ENCODE measurements at regions not wholly inside any gene's neighbourhood (a gene's known extent, or its start where the extent isn't known, plus 50 kb on each side); places are given as distances from the start of the nearest gene placed in this dataset.
"Not testable (repeated sequence)": the region's sequence is repeated elsewhere in the genome, so short reads cannot be mapped to it uniquely, and the experiment has no call there.

DNA sequence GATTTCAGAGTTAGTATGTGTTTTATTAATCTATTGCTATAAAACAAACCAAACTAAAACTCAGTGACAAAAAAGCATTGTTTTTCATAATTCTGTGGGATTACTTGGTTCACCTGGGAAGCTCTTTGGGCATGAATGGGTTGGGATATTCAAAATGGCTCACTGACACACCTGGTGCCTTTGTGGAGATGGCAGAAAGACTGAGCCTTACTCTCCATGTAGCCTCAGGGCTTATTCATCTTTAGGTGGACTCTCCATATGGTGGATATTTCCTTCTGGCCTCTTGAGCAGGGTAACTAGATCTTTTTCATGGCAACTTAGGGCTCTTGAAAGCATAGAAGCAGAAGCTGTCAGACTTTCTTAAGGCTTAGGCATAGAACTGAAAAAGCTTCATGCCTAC, 1102.8 kb upstream of the SEL1L start:
- no peak for FAIRE-seq
- DNase-seq (ENCODE audit: insufficient read length): no peak
- TF ChIP-seq POLR2A (IDR thresholded peaks at IDR 0.05; ENCODE audit: low read depth, low read length) (no peak), TAF1 (IDR thresholded peaks at IDR 0.05; ENCODE audit: borderline replicate concordance, low read depth, low read length) (no peak), POLR2AphosphoS5 (IDR thresholded peaks at IDR 0.05; ENCODE audit: low read depth, low read length) (no peak)

DNA sequence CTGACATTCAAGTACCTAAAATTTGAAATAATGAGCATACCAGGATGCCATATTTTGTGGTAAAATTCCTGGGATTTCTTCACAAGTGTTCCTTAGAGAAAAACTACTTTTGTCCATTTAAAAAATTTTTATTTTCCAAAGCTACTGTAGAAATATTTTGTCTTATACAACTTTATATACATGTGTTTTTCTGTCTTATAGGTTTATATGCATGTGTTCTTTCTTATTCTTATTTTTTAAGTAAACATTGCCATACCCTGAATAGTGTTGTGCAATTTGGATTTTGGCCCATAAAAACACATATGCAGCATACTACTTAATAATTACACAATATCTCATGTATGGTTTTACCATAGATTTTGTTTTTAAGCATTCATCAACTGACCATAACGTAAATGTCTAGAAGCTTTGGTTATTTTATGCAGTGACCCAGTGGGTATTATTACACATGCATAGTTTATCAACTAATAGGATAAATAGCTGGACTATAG, 1107.4 kb upstream of the SEL1L start:
- TF ChIP-seq POLR2AphosphoS5 (IDR thresholded peaks at IDR 0.05; ENCODE audit: low read depth, low read length) (no peak), POLR2A (IDR thresholded peaks at IDR 0.05; ENCODE audit: low read depth, low read length) (no peak), TAF1 (IDR thresholded peaks at IDR 0.05; ENCODE audit: borderline replicate concordance, low read depth, low read length) (no peak)
- DNase-seq (ENCODE audit: insufficient read length) (no peak), FAIRE-seq (no peak)

DNA sequence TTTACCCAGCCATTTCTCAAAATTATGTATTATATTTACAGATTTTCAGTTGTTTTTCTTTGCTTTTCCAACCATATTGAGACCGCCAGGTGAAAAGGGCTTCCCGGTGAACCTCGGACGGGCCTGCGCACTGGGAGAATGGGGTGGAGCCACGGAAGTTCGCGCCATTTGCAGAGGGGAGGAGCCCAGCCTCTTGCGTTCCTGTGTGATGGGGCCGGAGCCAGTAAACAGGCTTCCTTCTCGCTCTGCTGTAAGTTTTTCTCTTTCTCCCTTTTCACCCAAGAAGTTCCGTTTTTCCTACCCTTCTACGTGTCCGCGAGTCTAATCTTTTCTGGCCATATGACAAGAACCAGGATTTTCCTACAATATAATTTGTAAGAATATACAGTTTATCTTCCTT, 1108.8 kb upstream of the SEL1L start:
- DNase-seq (ENCODE audit: insufficient read length): no peak
- TF ChIP-seq POLR2AphosphoS5 (IDR thresholded peaks at IDR 0.05; ENCODE audit: low read depth, low read length): no peak
- no peak for TF ChIP-seq TAF1 (IDR thresholded peaks at IDR 0.05; ENCODE audit: borderline replicate concordance, low read depth, low read length)
- TF ChIP-seq POLR2A (IDR thresholded peaks at IDR 0.05; ENCODE audit: low read depth, low read length): no peak

DNA sequence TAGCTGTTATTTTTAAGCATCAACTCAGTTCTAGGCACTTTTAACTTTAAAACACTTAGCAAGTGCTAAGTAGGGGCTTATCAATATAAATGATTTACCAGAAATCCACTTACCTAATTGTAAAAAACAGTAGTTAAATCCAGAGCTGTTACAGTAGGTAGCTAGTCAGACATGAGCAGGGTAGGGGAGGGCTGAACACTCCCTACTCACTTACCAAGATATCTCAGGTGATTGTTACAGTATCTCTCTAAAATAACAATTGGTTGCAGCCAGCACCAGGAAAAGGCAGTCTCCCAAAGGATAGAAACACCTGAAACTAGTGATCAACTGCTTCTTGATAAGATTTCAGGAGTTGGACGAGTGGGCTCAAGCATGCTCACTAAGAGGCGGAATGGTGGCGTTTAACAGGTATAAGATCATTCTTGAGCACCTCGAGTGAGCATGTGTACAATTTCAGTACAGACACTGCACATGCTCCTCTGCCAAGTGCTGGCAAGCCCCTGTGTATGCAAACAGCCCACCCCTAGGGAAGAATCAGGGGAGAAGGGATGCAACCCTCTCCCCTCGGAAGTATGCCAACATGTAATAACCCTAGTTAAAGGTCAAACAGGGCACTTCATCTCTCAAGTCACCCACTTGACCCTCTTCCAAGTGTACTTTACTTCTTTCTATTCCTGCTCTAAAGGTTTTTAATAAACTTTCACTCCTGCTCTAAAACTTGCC, 1113.6 kb upstream of the SEL1L start:
- TF ChIP-seq POLR2AphosphoS5 (IDR thresholded peaks at IDR 0.05; ENCODE audit: low read depth, low read length) (no peak), TAF1 (IDR thresholded peaks at IDR 0.05; ENCODE audit: borderline replicate concordance, low read depth, low read length) (no peak), POLR2A (IDR thresholded peaks at IDR 0.05; ENCODE audit: low read depth, low read length) (no peak)
- no peak for FAIRE-seq
- DNase-seq (ENCODE audit: insufficient read length): no peak

More for the DNA sequence above, 1108.8 kb upstream of the SEL1L start:
- no peak for FAIRE-seq

DNA sequence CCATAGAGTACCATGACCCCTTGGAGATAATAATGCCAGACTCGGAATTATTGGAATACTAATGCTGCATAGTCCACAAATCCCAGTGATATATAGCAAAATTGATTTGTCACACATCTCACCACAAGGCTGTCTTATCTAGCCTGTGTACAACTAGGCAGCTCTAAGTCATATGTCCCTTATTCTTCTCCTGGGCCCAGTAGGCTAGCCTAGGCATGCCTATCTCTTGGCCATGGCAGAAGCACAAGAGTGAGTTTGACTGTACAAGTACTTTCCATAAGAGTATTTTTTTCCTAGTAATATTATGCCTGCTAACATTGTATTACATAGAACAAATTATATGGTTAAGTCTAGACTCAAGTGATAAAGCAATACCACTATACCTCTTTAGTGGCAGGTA, 1122.1 kb upstream of the SEL1L start:
- DNase-seq (ENCODE audit: insufficient read length) (no peak), FAIRE-seq (no peak)
- TF ChIP-seq POLR2A (IDR thresholded peaks at IDR 0.05; ENCODE audit: low read depth, low read length): no peak
- no peak for TF ChIP-seq POLR2AphosphoS5 (IDR thresholded peaks at IDR 0.05; ENCODE audit: low read depth, low read length)
- TF ChIP-seq TAF1 (IDR thresholded peaks at IDR 0.05; ENCODE audit: borderline replicate concordance, low read depth, low read length): no peak

DNA sequence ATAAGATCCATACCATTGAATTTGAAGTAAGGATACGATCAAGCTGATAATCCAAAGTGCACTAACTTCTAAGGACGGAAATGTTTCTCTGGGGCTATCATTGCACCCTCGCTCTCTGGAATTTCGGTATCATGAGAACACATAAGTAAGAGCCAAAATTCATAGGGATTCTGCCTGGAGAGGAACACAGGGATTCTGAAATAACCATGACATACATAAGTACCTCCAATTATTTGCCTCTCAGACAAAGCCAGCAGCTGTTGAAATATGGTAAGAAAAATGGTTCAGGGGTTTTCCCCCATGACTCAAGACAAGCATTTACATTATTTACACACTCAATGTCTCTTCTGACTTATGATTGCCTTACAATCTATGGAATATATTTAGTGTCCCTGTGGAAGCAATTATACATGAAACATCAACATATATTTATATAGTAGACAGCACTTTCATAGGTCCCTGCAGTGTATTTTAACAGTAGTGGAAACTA, 1123.6 kb upstream of the SEL1L start:
- no peak for FAIRE-seq
- no peak for DNase-seq (ENCODE audit: insufficient read length)
- TF ChIP-seq POLR2A (IDR thresholded peaks at IDR 0.05; ENCODE audit: low read depth, low read length) (no peak), POLR2AphosphoS5 (IDR thresholded peaks at IDR 0.05; ENCODE audit: low read depth, low read length) (no peak), TAF1 (IDR thresholded peaks at IDR 0.05; ENCODE audit: borderline replicate concordance, low read depth, low read length) (no peak)

DNA sequence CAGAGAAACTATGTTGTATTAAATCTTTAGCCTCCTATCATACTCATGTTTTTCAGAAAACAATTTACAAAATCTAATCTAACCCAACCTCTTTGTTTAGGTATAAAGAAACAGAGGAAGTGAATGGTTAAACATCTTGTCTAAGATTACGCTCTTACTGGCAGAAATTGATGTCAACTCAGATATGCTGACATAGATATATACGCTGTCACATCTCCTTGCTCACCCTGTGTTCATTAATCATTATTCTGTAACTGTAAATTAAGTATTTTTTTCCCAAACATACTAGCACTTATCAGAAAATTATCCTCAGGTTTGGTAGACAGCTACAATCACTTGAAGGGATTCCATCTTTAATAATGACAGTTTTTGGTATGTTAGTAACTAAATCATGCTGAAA, 1127.6 kb upstream of the SEL1L start:
- DNase-seq (ENCODE audit: insufficient read length): no peak
- TF ChIP-seq TAF1 (IDR thresholded peaks at IDR 0.05; ENCODE audit: borderline replicate concordance, low read depth, low read length): no peak
- TF ChIP-seq POLR2AphosphoS5 (IDR thresholded peaks at IDR 0.05; ENCODE audit: low read depth, low read length): no peak
- TF ChIP-seq POLR2A (IDR thresholded peaks at IDR 0.05; ENCODE audit: low read depth, low read length): no peak
- no peak for FAIRE-seq

DNA sequence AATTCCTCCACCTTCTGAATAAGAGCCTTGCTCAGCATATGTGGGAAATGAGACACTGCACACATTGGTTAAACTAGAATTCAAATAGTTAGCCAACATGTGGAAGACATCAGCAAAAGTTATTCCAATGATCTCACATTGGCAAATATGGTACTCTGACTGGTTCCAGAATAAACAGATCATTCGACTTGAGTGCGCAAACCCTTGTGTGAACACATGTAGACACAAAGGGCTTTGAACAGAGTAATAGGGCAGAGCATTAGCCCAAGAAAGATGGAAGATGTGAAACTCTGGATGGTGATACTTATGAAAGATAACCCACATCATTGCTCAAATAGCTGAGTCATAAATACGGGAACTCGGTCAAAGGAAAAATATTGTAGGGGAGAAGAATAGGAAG, 1133.4 kb upstream of the SEL1L start:
- TF ChIP-seq TAF1 (IDR thresholded peaks at IDR 0.05; ENCODE audit: borderline replicate concordance, low read depth, low read length): no peak
- TF ChIP-seq POLR2A (IDR thresholded peaks at IDR 0.05; ENCODE audit: low read depth, low read length): no peak
- no peak for TF ChIP-seq POLR2AphosphoS5 (IDR thresholded peaks at IDR 0.05; ENCODE audit: low read depth, low read length)
- FAIRE-seq: no peak

DNA sequence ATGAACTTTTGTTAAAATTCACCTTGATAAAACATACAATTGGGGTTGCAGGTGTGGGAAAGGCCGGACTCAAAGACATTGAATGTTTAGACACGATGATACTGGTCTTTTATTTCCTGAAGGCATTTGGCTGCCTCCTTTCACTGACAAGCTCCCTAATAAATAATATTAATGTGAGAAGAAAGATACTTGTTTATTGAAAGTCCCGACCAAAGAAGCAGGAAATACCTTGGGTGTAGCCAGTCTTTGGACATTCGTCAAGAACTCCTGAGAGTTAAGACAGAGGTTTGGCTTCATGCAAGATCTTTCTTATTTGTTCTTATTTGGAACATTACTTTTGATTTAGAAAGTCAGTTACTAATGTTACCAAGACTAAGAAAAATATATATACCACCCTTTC, 1133.8 kb upstream of the SEL1L start:
- no peak for TF ChIP-seq POLR2AphosphoS5 (IDR thresholded peaks at IDR 0.05; ENCODE audit: low read depth, low read length)
- FAIRE-seq (no peak), DNase-seq (ENCODE audit: insufficient read length) (no peak)

More for the DNA sequence above, 1133.4 kb upstream of the SEL1L start:
- no peak for DNase-seq (ENCODE audit: insufficient read length)

DNA sequence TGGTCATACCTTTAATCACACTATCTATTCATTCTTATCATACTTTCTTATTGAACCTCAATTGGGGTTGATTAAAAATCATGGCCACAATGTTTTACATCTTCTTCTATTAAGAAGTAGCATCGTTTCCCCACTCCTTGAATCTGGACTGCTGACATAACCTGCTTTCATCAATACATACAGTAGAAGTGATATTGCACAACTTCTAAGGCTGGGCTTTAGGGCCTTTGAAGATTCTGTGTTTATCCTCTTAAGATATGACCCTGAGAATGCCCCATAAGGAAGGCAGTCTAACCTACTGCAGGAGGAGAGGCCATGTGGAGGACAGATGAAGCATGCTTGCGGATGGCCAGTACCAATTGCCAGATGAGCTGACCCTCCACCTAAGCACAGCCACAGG, 1142.8 kb upstream of the SEL1L start:
- FAIRE-seq: no peak
- TF ChIP-seq TAF1 (IDR thresholded peaks at IDR 0.05; ENCODE audit: borderline replicate concordance, low read depth, low read length) (no peak), POLR2AphosphoS5 (IDR thresholded peaks at IDR 0.05; ENCODE audit: low read depth, low read length) (no peak), POLR2A (IDR thresholded peaks at IDR 0.05; ENCODE audit: low read depth, low read length) (no peak)

DNA sequence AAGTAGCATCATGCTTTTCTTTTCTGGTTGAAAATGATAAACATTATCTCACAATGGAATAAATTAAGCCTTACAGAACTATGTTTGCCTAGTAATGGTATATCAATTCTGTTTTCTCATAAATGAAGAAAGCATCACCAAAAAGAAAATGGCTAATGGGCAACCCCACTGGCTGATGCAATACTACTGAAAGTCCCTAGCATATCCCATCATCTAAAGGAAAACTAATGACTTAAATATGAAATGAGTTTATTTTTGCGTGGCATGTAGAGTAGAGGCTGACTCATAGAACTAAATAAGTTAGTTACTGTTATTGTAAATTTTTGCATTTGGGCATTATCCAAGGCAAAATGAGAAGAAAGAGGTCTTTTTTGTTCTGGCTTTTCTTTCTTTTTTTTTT, 1156.3 kb upstream of the SEL1L start:
- FAIRE-seq (no peak), DNase-seq (ENCODE audit: insufficient read length) (no peak)
- no peak for TF ChIP-seq POLR2AphosphoS5 (IDR thresholded peaks at IDR 0.05; ENCODE audit: low read depth, low read length)

More for the DNA sequence above, 1142.8 kb upstream of the SEL1L start:
- DNase-seq (ENCODE audit: insufficient read length): no peak

DNA sequence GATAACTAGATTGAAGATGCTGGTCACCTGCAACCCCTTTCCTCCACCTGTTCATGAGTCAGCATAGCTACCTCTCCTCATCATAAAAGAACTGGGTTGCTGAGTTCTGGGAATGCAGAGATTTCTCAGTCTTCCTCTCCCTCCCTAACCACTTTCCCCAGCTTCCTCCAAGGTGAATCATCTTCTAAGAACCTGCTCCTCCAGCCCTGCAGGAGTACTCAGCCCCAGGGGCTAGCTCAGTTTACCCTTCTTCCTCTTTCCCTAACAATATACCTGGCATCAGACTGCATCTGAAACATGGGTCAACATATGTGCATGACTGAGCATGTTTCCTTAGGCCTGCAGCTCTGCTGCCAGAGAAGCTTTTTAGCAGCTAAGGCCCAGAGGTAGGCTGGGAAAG, 1157.5 kb upstream of the SEL1L start:
- FAIRE-seq; DNase-seq (ENCODE audit: insufficient read length): not testable (repeated sequence)

DNA sequence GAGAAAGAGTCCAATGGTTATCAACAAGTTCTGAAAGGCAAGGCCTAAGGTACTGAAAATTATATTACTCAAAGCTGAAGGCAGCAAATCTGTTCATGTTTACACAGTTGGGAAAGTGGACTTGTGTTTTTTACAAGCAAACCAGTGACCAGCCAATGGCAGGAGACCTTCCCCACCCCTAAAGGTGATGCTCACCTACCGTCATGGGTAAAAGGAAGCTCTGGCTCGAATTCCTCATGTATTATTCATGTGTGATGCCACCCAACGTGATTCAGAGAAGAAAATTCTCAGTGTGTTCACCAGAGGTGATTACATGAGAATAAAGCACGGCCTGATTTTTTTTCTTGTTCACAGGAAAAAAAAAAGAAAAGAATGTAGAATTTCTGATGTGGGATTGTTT, 1161.2 kb upstream of the SEL1L start:
- no peak for FAIRE-seq
- DNase-seq (ENCODE audit: insufficient read length): no peak
- TF ChIP-seq POLR2A (IDR thresholded peaks at IDR 0.05; ENCODE audit: low read depth, low read length) (no peak), POLR2AphosphoS5 (IDR thresholded peaks at IDR 0.05; ENCODE audit: low read depth, low read length) (no peak), TAF1 (IDR thresholded peaks at IDR 0.05; ENCODE audit: borderline replicate concordance, low read depth, low read length) (no peak)
